ENCODE measurements at regions not wholly inside any gene's neighbourhood (a gene's known extent, or its start where the extent isn't known, plus 50 kb on each side); places are given as distances from the start of the nearest gene placed in this dataset.

DNA sequence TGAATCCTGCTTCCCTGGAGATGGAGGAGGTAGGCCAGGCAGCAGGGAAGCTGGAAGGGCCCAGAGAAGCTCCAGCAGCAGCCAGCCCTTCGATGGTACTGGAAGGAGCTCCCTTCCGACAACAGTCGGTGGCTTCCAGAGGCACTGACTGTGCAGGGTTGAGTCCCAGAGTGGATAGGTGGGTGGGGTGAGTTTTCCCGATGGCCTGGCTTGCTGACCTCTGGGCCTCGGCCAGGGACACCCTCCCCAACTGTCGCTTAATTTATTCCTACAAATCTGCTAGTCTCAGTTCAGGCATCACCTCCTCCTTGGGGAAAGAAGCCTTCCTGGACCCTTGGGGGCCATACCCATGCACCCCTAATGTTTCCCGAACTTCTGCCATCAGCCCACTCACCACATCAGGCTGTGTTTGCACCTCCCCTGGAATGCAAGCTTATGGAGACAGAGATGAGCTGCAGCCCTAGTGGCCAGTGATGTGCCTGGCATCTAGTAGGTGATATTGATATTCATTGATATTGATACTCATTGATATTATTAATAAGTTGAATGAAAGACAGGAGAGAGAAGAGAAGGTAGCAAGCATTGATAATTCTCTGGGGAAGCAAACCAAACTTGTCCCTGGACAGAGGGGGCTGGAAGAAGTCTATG is 104.6 kb upstream of the BOD1 start:
- no peak for DNase-seq

DNA sequence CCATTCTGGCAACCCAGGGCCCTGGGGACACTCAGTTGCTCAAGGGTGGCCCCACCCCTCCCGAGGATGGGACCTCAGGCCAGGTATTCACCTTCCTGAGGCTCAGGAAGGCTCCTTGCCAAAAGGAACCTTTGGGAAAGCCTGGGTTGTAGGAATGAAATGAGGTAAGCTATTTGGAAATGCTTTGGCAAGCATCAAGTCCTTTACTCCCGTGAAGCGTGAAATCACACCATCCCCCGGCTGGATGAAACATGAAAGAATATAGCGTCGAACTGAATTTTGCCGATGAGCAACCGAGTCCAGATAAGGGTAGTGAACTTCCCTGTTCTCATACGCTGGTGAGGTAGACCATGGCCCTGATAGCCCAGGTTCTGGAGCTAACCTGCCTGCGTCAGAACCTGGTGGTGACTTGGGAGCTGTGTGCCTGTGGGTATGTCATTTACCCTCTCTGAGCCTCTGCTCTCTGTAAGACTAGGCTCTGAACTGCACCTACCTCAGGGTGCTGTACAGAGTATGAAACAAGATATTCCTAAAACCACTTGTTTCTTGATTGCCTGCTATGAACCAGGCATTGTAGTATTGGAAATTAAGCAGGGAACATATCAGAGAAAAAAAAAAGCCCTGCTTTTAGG is 105.3 kb upstream of the BOD1 start:
- no peak for DNase-seq

DNA sequence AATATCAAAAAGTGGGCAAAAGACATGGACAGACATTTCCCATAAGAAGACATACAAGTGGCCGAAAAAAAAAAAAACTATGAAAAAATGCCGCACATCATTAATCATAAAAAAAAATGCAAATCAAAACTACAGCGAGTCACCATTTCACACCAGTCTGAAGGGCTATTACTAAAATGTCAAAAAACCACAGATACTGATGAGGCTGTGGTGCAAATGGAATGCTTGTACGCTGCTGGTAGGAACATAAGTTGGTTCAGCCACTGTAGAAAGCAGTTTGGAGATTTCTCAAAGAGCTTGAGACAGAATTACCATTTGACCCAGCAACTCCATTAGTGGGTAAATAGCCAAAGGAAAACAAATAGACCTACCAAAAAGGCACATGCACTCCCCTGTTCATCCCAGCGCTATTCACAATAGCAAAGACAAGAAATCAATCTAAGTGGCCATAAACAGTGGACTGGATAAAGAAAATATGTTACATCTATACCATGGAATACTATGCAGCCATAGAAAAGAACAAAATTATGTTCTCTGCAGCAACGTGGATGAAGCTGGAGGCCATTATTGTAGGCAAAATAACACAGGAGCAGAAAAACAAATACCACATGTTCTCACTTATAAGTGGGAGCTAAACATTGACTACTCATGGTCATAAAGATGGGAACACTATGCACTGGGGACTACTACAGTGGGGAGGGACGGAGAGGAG is 110.6 kb upstream of the BOD1 start:
- DNase-seq: no peak

DNA sequence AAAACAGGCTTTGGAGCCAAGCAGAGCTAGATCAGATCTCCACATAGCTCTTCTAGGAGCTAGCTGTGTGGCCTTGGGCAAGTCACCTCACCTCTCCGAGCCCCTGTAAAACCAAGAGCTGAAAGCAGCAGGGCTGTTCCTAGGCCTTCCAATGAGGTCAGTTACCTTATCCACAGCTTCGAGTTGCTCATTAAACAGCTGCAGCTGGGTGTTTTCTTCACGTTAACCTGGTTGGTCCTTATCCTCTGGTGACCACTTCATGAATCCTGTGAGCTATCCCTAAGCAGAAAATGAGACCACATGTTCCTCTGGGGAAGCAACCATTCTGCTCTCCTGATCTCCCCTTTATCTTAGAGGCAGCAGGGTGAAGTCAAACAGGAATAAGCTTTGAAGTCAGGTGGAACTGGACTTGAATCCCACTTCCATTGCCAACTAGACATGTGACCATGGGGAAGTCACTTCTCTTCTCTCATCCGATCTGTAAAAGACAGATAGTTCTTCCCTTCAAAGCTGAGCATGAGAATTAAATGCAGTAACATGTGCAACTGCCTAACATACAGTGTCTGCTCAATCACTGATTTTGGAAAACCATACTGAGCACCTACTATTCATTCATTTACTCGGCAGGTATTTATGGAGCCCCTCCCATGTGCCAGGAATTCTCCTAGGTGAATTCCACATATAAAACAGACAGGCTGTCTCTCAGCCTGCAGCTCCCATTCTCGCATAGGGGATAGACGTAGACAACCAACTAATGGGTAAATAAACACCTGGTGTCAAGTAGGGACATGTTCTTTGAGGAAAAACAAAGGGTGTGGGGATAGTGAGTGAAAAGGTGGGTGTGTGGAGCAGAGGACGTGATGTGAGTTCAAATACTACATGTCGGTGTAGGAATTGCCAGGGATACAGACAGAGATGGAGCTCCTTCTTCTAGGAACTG is 111.7 kb upstream of the BOD1 start:
- no peak for DNase-seq

DNA sequence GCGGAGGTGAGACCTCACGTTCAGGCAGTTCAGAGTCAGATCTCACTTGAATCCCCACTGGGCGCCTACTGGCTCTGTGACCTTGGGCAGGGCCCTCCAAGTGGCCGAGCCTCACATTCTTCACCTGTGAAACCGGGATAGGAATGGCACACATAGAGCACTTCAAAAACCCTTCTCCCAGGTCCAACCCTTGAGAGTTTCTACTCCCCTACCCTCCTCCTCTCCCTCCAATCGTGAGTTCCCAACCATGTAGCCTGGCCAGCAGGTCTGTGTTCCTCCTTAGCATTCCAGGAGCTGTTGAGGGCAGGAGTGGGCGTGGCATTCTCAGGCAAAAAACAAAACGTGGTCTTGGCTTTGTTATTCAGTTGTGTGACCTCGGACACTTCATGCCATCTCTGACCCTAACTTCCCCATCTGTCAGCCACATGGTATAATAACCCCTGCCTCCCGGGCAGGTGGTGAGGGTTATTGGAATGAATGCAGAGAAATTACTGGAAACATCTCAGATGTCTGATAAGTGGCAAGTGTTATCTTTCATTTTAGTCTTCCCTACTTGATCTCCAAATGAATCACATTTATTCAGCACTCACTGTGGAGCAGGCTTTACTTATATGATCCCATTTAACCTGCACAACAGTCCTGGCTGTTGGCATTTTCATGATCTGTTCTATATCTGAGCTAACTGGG is 112.8 kb upstream of the BOD1 start:
- DNase-seq: no peak

DNA sequence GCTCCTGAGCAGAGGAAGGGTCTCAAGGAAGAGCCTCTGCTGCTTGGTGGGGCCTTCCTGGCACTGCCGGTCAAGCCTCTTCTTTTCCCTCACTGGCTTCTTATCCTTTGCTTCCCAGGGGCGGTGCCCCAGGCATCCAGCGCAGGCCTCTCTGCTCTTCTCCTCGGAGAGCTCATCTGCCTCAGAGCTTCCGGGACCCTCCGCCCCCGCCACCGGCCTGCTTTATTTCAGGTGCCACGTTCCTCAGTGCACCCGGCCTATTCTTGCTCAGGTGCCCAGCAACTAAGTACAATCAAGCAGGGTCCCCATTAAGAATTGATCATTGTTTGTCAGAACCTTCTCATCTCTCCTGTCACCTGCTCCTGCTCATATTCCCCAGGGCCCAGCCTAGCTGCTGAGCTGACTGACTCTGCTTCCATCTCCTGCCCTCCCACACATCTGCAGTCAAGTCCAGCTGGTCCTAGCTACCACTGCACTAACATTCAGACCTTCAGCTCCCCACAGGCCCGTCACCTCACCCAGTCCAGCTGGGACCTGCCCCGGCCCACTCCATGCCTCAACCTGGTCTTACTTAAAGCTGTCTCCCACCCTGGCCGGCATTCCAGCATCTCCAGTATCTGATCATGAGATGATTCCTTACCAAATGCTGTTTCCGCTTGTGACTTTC is 114.3 kb upstream of the BOD1 start:
- no peak for DNase-seq

DNA sequence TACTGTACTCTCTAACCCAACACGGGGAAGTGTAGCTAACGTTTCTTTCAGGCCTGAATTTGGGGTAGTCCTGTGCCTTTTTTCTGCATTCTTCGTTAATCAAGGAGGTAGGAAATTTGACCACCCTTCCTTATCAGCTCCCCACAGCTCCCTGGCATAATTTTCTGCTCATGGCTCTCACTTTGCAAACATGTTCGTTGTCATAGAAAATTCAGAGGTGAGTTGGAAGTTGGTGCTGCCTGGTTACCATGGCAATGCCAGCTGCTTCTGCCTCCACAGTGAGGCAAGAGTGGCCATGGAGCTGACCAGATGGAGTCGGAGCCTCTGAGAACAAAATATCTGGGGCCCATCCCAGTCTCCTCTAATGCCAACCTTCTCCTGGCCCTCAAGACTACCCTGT is 116.6 kb upstream of the BOD1 start:
- DNase-seq: no peak

DNA sequence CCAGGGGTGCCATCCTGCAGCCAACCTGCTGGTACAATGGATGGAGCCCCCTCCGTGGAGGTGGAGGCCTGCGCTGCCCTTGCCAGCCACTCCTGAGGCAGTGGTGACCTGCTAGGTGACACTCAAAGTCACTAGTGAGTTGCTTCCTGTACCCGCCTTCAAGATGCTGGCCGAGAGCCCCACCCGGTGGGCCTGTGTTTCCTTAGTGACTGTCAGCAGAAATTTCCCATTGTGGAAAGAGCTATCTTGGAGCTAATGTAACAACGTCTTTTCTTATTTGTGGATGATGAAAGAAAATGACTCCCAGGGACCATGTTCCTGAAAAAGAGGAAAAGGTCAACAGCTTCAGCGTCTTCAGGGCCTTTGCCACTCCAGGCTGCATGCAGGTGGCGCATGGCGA is 117.0 kb upstream of the BOD1 start:
- DNase-seq: no peak

DNA sequence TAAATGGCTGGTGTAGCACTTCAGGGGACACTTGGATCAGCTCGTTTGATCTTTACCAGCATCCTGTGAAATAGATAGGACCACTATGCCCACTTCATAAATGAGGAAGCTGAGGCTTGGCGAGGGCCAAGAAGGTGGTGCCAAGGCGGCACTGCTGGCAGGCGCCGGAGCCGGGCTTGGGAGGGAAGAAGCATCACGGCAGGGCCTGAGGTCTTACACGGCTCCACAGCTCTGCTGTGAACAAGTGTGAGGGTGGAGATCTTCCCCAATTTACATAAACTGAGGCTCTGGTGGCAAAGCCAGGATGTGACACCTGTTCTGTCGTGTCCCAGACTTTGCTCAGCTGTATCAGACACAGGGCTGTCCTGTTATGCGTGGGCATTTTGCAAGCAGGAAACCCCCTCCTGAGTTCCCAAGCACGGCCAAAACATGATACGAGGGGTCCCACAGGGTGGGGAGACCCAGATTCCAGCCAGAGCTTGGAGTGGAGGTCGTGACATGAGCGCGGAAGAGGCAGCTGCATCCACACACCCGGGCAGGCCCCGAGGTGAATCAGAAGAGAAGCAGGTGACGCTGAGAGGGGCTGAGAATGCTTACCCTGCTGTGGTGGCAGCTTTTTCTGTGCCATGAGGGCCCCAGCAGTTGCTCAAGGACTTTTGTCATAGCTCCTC is 117.5 kb upstream of the BOD1 start:
- DNase-seq: no peak

DNA sequence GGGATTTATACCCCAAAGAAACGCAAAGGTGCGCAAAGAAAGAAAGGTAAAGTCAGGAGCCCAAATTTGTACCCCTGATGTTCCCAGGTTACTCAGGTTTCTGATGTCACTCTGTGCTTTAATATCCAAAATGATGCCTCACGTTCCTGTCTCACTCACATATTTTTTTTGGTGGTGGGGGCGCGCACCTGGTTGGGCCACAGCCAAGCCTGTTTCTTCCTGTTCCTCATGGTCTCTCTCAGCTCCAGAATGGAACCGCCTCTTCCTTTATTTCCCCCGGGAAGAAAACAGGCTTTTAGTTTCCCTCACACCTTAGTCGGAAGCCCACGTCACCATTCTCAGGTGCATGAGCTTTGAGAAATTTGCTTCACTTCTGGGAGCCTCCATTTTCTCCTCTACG is 118.3 kb upstream of the BOD1 start:
- no peak for DNase-seq

DNA sequence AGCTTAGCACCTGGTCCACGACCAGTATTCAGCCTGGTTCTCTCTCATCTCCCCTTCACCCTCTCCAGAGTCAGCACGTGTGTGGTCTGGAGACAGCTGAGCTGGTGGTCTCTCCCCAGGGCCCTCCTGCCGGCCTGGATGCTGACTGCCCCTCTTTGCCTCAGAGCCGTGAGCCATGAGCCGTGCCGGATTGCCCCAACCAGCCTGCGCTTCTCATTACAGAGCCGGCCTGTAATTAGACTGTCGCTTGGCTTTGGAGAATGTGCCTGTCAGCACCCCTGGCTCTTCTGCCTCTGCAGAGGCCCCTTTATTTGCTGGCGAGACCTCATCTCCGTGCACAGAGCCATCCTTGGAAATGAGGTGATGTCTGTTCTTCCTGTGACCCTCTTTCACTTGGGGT is 118.7 kb upstream of the BOD1 start:
- no peak for DNase-seq

DNA sequence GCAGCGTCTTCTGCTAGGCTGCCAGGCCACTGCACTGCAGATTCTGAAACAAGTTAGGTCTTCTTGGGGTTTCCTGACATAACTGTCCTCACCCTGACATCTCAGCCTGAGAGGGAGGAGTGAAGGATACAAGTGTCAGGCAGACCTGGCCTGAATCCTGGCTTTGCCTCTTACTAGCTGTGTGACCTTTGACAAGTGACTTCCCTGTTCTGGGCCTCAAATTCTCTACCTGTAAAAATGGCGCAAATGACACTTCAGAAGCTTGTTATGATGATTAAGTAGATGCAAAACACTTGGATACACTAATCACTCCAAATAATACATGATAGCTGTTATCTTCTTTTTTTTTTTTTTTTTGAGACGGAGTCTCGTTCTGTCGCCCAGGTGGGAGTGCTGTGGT is 119.2 kb upstream of the BOD1 start:
- DNase-seq: no peak

DNA sequence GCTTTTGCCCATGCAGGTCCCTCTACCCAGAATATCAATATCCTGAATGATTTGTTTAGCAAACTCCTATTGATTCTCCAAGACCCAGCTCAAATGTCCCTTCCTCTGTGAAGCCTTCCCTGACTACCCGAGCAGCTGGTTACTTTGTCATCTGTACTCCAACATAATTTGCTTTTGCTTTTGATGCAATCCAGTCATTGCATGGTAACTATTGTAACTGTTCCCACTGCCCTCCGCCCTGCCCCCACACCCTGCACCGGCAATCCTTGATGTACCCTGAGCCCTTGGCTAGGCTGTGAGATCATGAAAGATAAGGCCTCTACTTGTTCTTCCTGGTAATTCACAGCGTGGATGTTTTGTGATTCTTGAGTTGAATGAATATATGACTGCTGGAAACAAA is 119.9 kb upstream of the BOD1 start:
- no peak for DNase-seq

DNA sequence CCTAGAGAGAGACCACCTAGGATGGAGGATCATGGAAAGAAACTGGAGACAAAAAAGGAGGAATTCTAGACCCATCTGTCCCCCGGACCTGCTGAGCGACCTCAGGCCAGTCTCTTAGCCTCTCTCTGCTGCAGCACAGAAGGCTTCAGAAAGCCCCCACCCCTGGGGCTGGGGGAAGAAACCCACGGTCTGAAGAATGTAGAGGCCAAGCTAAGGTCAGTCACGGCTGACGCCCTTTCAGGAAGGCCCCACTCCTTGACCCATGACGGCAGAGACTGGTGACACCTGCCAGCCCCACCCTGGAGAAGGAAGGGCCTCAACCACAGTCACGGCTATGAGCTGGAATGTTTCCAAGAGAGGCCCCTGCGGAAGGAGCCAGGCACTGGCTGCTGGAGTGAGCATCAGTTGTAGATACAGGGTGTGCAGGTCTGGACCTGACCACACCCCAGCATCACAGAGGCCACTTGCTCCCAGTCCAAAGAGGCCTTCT is 120.5 kb upstream of the BOD1 start:
- DNase-seq: no peak

DNA sequence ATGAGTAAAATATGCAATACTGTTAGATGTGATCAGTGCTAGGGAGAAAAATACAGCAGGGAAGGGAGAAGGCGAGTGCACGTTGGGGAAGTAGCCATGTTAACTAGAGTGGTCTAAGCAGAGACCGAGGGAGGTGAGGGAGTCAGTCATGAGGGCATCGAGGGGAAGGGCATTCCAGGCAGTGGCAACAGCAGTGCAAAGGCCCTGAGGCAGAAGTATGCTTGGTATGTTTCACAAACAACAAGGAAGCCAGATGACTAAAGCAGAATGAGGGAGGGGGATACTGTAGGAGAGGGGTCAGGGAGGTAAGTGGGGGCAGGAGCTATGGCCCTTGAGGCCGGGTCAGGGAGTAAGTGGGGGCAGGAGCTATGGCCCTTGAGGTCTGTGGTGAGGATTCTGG is 123.3 kb upstream of the BOD1 start:
- no peak for DNase-seq

DNA sequence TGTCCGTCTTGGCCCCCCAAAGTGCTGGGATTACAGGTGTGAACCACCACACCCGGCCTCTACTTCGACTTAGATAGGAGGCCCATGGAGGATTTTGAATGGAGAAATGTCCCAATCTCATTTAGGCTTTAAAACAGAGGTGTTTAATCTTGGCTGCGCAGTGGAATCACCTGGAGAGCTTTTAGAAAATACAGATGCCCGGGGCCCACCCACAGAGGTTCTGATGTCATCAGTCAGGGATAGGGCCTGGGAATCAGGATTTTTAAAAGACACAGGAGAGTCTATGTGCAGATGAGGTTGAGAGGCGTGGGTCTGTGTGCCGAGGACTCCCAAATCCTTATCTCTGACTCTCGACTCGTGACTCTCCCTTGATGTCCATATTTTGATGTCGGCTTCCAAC is 124.0 kb upstream of the BOD1 start:
- DNase-seq: no peak

DNA sequence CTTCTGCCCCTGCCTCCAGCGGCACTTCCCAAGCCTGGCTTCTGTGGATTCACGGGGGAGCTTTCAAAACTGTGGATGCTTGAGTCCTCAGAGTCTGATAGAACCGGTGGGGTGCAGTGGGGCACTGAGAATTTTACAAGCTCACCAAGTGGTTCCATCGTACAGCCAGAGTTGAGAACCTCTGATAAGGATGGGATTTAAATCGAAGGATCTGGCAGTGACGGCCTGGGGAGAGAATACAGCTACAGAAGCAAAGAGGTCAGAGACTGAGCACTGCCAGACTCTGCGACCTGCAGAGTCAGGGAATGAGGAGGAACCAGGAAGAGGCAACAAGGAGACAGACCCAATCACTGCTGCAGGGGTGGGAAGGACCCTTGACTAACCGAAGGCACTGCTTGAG is 124.6 kb upstream of the BOD1 start:
- no peak for DNase-seq

DNA sequence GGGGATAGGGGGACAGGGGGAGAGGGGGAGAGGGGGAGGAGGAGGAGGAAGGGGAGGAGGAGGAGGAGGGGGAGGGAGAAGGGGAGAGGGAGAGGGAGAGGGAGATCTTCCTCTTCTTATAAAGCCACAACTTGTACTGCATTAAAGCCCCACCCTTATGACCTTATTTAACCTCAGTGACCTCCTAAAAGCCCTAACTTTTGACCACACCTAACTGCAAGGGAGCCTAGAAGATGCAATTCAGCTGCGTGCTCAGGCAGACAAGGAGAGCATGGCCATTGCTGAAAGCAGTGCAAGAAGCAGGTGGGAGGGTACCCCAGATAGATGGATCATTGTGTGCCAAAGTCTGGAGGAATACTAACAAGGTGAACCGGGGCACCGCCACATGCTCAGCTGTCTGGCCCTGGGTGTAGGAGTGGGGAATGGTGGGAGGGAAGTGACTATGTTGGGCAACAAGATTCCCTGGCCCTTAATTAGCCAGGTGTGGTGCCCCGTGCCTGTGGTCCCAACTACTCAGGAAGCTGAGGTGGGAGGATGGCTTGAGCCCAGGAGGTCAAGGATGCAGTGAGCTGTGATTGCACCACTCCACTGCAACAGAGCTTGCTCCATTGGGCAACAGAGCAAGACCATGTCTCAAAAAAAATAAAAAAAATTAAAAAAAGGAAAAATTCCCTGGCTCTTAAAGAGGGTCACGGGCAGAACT is 125.4 kb upstream of the BOD1 start:
- DNase-seq: no peak

DNA sequence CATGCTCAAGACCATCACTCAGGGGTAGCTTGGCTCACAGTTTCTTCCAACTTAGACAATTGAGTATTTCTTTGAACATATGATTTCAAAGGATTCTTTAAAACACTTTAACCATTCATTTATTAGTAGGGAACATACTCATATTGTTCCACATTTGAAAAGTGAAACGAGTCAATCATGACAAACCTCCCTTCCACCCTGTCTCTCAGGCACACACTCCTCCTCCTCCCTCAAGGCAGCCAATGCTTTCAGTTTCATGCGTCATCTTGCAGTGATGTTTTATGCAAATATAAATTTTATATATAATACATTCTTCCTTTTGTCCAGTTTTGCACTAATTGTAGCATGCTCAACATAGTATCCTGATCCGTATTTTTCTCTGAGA is 126.0 kb upstream of the BOD1 start:
- no peak for DNase-seq

DNA sequence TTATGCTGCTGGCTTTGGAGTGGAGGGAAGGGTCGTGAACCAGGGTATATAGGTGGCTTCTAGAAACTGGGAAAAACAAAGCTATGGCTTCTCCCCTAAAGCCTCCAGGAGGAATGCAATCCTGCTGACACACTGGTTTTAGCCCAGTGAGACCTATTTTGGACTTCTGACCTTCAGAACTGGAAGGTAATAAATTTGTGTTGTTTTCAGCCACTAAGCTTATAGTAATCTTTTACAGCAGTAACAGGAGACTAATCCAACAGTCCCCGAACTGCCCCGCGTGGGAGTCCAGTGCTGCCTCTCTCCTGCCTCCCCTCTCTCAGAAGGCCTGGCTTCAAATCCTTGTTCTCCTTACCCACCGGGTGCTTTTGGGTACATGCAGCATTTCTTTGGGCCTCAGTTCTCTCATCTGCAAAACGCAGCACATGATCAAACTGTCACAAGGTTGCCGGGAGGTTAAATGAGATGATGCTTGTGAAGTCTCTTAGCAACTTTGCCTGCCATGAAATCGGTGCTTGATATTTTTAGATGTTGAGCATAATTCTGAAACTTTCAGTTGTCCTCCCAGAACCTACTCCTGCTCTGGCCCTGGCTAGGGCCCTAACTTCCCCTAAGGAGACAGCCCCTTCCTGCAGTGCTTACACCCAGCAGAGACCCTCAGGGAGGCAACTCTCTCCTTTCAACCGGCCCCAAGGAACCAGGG is 127.3 kb upstream of the BOD1 start:
- no peak for DNase-seq
